ENCODE measurements at regions not wholly inside any gene's neighbourhood (a gene's known extent, or its start where the extent isn't known, plus 50 kb on each side); places are given as distances from the start of the nearest gene placed in this dataset.

- Mint-ChIP-seq H3K9me3 (no peaks in the 10 kb centered on the region), H3K36me3 (no peaks in the 10 kb centered on the region), H3K27ac (no peak overlapping the region)
- ATAC-seq = no peak
- DNase-seq (ENCODE audit: low spot score in 2 of 2) = no peak
Observed at GRCh38 chr7:155867280-155867679, 55.0 kb upstream of the SHH start.

GRCh38 chr7:155865830-155866525 lies 53.7 kb upstream of the SHH start:
- Mint-ChIP-seq H3K27ac (no peak overlapping the region), H3K36me3 (no peaks in the 10 kb centered on the region), H3K9me3 (no peaks in the 10 kb centered on the region)
- DNase-seq (ENCODE audit: low spot score in 2 of 2) = no peak
- no peak for ATAC-seq

GRCh38 chr7:155864991-155865690 lies 52.9 kb upstream of the SHH start:
- DNase-seq (ENCODE audit: low spot score in 2 of 2) (no peak), ATAC-seq (no peak)
- Mint-ChIP-seq H3K27ac (no peak overlapping the region), H3K36me3 (no peaks in the 10 kb centered on the region), H3K9me3 (no peaks in the 10 kb centered on the region)

- Mint-ChIP-seq H3K27ac (no peak overlapping the region), H3K36me3 (no peaks in the 10 kb centered on the region), H3K9me3 (no peaks in the 10 kb centered on the region)
- no peak for DNase-seq (ENCODE audit: low spot score in 2 of 2)
- no peak for ATAC-seq
Observed at GRCh38 chr7:155864271-155864985, 52.2 kb upstream of the SHH start.

GRCh38 chr7:155863721-155864151 lies 51.5 kb upstream of the SHH start:
- H3K36me3 Mint-ChIP-seq = no peaks in the 10 kb centered on the region
- H3K9me3 Mint-ChIP-seq = no peaks in the 10 kb centered on the region
- no peak overlapping the region for H3K27ac Mint-ChIP-seq
- DNase-seq (ENCODE audit: low spot score in 2 of 2) (no peak), ATAC-seq (no peak)

- Mint-ChIP-seq H3K9me3 (no peaks in the 10 kb centered on the region), H3K36me3 (no peaks in the 10 kb centered on the region), H3K27ac (no peak overlapping the region)
- no peak for ATAC-seq
- no peak for DNase-seq (ENCODE audit: low spot score in 2 of 2)
Observed at GRCh38 chr7:155862123-155862892, 50.0 kb upstream of the SHH start.
